ENCODE measurements at regions not wholly inside any gene's neighbourhood (a gene's known extent, or its start where the extent isn't known, plus 50 kb on each side); places are given as distances from the start of the nearest gene placed in this dataset.
A peak's percentile ranks its signal among the peaks of the same experiment; 100 is the strongest.

GRCh38 chrX:113873056-113873455 is 710.8 kb upstream of the HTR2C start:
- TF ChIP-seq SUZ12 (IDR thresholded peaks at IDR 0.05; ENCODE audit: extremely low read depth, insufficient read depth, insufficient read length), result no peak
- TF ChIP-seq ZNF274 (IDR thresholded peaks at IDR 0.05; ENCODE audit: low read depth, low read length), result no peak
- no peak for TF ChIP-seq YY1 (IDR thresholded peaks at IDR 0.05; ENCODE audit: insufficient read depth, insufficient read length)
- Histone ChIP-seq H3K27me3 (ENCODE audit: insufficient read depth, insufficient read length) (no peaks in the 10 kb centered on the region), H3K9me3 (ENCODE audit: insufficient read depth, low read length) (peaks cover 7% of the 10 kb centered on the region; the same call in 1 of the 2 replicates)

GRCh38 chrX:113868711-113869110 is 715.2 kb upstream of the HTR2C start:
- Histone ChIP-seq H3K36me3 (ENCODE audit: insufficient read depth, insufficient read length, low read length) (no peaks in the 10 kb centered on the region), H3K4me3 (ENCODE audit: insufficient read length, low read depth) (no peak overlapping the region), H3K9ac (ENCODE audit: insufficient read length, low read depth) (no peak overlapping the region), H3K27me3 (ENCODE audit: insufficient read depth, insufficient read length) (no peaks in the 10 kb centered on the region), H3K4me1 (ENCODE audit: insufficient read depth, insufficient read length) (no peaks in the 10 kb centered on the region), H3K9me3 (ENCODE audit: insufficient read depth, low read length) (peaks cover 7% of the 10 kb centered on the region; the same call in 1 of the 2 replicates)
- no peak for DNase-seq (ENCODE audit: low read depth, low spot score)
- TF ChIP-seq SUZ12 (IDR thresholded peaks at IDR 0.05; ENCODE audit: extremely low read depth, insufficient read depth, insufficient read length), result no peak
- no peak for TF ChIP-seq ZNF274 (IDR thresholded peaks at IDR 0.05; ENCODE audit: low read depth, low read length)
- no peak for TF ChIP-seq YY1 (IDR thresholded peaks at IDR 0.05; ENCODE audit: insufficient read depth, insufficient read length)

More at GRCh38 chrX:113873056-113873455, 710.8 kb upstream of the HTR2C start:
- H3K36me3 ChIP-seq (ENCODE audit: insufficient read depth, insufficient read length, low read length), result no peaks in the 10 kb centered on the region
- H3K9ac ChIP-seq (ENCODE audit: insufficient read length, low read depth), result no peak overlapping the region
- no peaks in the 10 kb centered on the region for H3K4me1 ChIP-seq (ENCODE audit: insufficient read depth, insufficient read length)
- DNase-seq (ENCODE audit: low read depth, low spot score), result no peak
- H3K4me3 ChIP-seq (ENCODE audit: insufficient read length, low read depth), result no peak overlapping the region

- Histone ChIP-seq H3K36me3 (ENCODE audit: insufficient read depth, insufficient read length, low read length) (no peaks in the 10 kb centered on the region), H3K4me1 (ENCODE audit: insufficient read depth, insufficient read length) (no peaks in the 10 kb centered on the region), H3K9ac (ENCODE audit: insufficient read length, low read depth) (no peak overlapping the region), H3K4me3 (ENCODE audit: insufficient read length, low read depth) (no peak overlapping the region), H3K27me3 (ENCODE audit: insufficient read depth, insufficient read length) (no peaks in the 10 kb centered on the region), H3K9me3 (ENCODE audit: insufficient read depth, low read length) (peaks cover 7% of the 10 kb centered on the region; the same call in 1 of the 2 replicates)
- DNase-seq (ENCODE audit: low read depth, low spot score), result peak; percentile 1
- TF ChIP-seq ZNF274 (IDR thresholded peaks at IDR 0.05; ENCODE audit: low read depth, low read length) (no peak), YY1 (IDR thresholded peaks at IDR 0.05; ENCODE audit: insufficient read depth, insufficient read length) (no peak), SUZ12 (IDR thresholded peaks at IDR 0.05; ENCODE audit: extremely low read depth, insufficient read depth, insufficient read length) (no peak)
Observed at GRCh38 chrX:113868177-113868576, 715.7 kb upstream of the HTR2C start.

GRCh38 chrX:113849408-113849807 is 734.5 kb upstream of the HTR2C start:
- Histone ChIP-seq H3K4me3 (ENCODE audit: insufficient read length, low read depth) (no peak overlapping the region), H3K9ac (ENCODE audit: insufficient read length, low read depth) (no peak overlapping the region), H3K9me3 (ENCODE audit: insufficient read depth, low read length) (no peaks in the 10 kb centered on the region), H3K4me1 (ENCODE audit: insufficient read depth, insufficient read length) (no peaks in the 10 kb centered on the region), H3K27me3 (ENCODE audit: insufficient read depth, insufficient read length) (no peaks in the 10 kb centered on the region), H3K36me3 (ENCODE audit: insufficient read depth, insufficient read length, low read length) (no peaks in the 10 kb centered on the region)
- TF ChIP-seq ZNF274 (IDR thresholded peaks at IDR 0.05; ENCODE audit: low read depth, low read length), result no peak
- TF ChIP-seq YY1 (IDR thresholded peaks at IDR 0.05; ENCODE audit: insufficient read depth, insufficient read length), result no peak
- no peak for TF ChIP-seq SUZ12 (IDR thresholded peaks at IDR 0.05; ENCODE audit: extremely low read depth, insufficient read depth, insufficient read length)
- DNase-seq (ENCODE audit: low read depth, low spot score), result no peak

GRCh38 chrX:113833096-113834055 is 750.5 kb upstream of the HTR2C start:
- Histone ChIP-seq H3K9me3 (ENCODE audit: insufficient read depth, low read length) (no peaks in the 10 kb centered on the region), H3K9ac (ENCODE audit: insufficient read length, low read depth) (no peak overlapping the region), H3K36me3 (ENCODE audit: insufficient read depth, insufficient read length, low read length) (no peaks in the 10 kb centered on the region), H3K4me1 (ENCODE audit: insufficient read depth, insufficient read length) (peaks cover 2% of the 10 kb centered on the region), H3K27me3 (ENCODE audit: insufficient read depth, insufficient read length) (no peaks in the 10 kb centered on the region), H3K4me3 (ENCODE audit: insufficient read length, low read depth) (no peak overlapping the region)
- DNase-seq (ENCODE audit: low read depth, low spot score), result no peak
- no peak for TF ChIP-seq ZNF274 (IDR thresholded peaks at IDR 0.05; ENCODE audit: low read depth, low read length)
- no peak for TF ChIP-seq YY1 (IDR thresholded peaks at IDR 0.05; ENCODE audit: insufficient read depth, insufficient read length)
- TF ChIP-seq SUZ12 (IDR thresholded peaks at IDR 0.05; ENCODE audit: extremely low read depth, insufficient read depth, insufficient read length), result no peak

GRCh38 chrX:113828470-113828869 is 755.4 kb upstream of the HTR2C start:
- H3K9me3 ChIP-seq (ENCODE audit: insufficient read depth, low read length), result no peaks in the 10 kb centered on the region
- DNase-seq (ENCODE audit: low read depth, low spot score), result no peak
- TF ChIP-seq ZNF274 (IDR thresholded peaks at IDR 0.05; ENCODE audit: low read depth, low read length), result no peak
- no peak for TF ChIP-seq SUZ12 (IDR thresholded peaks at IDR 0.05; ENCODE audit: extremely low read depth, insufficient read depth, insufficient read length)
- TF ChIP-seq YY1 (IDR thresholded peaks at IDR 0.05; ENCODE audit: insufficient read depth, insufficient read length), result no peak
- peaks cover 2% of the 10 kb centered on the region for H3K4me1 ChIP-seq (ENCODE audit: insufficient read depth, insufficient read length)
- no peak overlapping the region for H3K4me3 ChIP-seq (ENCODE audit: insufficient read length, low read depth)
- H3K9ac ChIP-seq (ENCODE audit: insufficient read length, low read depth), result no peak overlapping the region
- H3K36me3 ChIP-seq (ENCODE audit: insufficient read depth, insufficient read length, low read length), result no peaks in the 10 kb centered on the region
- no peaks in the 10 kb centered on the region for H3K27me3 ChIP-seq (ENCODE audit: insufficient read depth, insufficient read length)

- H3K4me3 ChIP-seq (ENCODE audit: insufficient read length, low read depth), result no peak overlapping the region
- TF ChIP-seq YY1 (IDR thresholded peaks at IDR 0.05; ENCODE audit: insufficient read depth, insufficient read length) (no peak), ZNF274 (IDR thresholded peaks at IDR 0.05; ENCODE audit: low read depth, low read length) (no peak), SUZ12 (IDR thresholded peaks at IDR 0.05; ENCODE audit: extremely low read depth, insufficient read depth, insufficient read length) (no peak)
- H3K27me3 ChIP-seq (ENCODE audit: insufficient read depth, insufficient read length), result no peaks in the 10 kb centered on the region
- H3K9me3 ChIP-seq (ENCODE audit: insufficient read depth, low read length), result no peaks in the 10 kb centered on the region
- DNase-seq (ENCODE audit: low read depth, low spot score), result no peak
- no peaks in the 10 kb centered on the region for H3K36me3 ChIP-seq (ENCODE audit: insufficient read depth, insufficient read length, low read length)
- no peaks in the 10 kb centered on the region for H3K4me1 ChIP-seq (ENCODE audit: insufficient read depth, insufficient read length)
- H3K9ac ChIP-seq (ENCODE audit: insufficient read length, low read depth), result no peak overlapping the region
Observed at GRCh38 chrX:113818346-113818745, 765.5 kb upstream of the HTR2C start.
